ENCODE measurements at regions not wholly inside any gene's neighbourhood (a gene's known extent, or its start where the extent isn't known, plus 50 kb on each side); places are given as distances from the start of the nearest gene placed in this dataset.

GRCh38 chr3:81406318-81406717 lies 355.1 kb downstream of the GBE1 start:
- FAIRE-seq = no peak
- no peaks in the 10 kb centered on the region for H3K27me3 ChIP-seq (ENCODE audit: control insufficient read depth, insufficient read depth, low read length)
- H3K36me3 ChIP-seq (ENCODE audit: control insufficient read depth, insufficient read depth, low read length) = no peaks in the 10 kb centered on the region
- H3K4me3 ChIP-seq (ENCODE audit: low read depth, low read length) = no peak overlapping the region
- TF ChIP-seq CTCF (IDR thresholded peaks at IDR 0.05; ENCODE audit: insufficient read depth, low read length, severe bottlenecking) = no peak
- DNase-seq (ENCODE audit: low read depth) = no peak

GRCh38 chr3:81395739-81396513 lies 365.5 kb downstream of the GBE1 start:
- FAIRE-seq (no peak), DNase-seq (ENCODE audit: low read depth) (no peak)
- Histone ChIP-seq H3K4me3 (ENCODE audit: low read depth, low read length) (no peak overlapping the region), H3K27me3 (ENCODE audit: control insufficient read depth, insufficient read depth, low read length) (no peaks in the 10 kb centered on the region), H3K36me3 (ENCODE audit: control insufficient read depth, insufficient read depth, low read length) (no peaks in the 10 kb centered on the region)
- TF ChIP-seq CTCF (IDR thresholded peaks at IDR 0.05; ENCODE audit: insufficient read depth, low read length, severe bottlenecking) = no peak

- Histone ChIP-seq H3K4me3 (ENCODE audit: low read depth, low read length) (no peak overlapping the region), H3K36me3 (ENCODE audit: control insufficient read depth, insufficient read depth, low read length) (no peaks in the 10 kb centered on the region), H3K27me3 (ENCODE audit: control insufficient read depth, insufficient read depth, low read length) (no peaks in the 10 kb centered on the region)
- FAIRE-seq = no peak
- DNase-seq (ENCODE audit: low read depth) = no peak
- TF ChIP-seq CTCF (IDR thresholded peaks at IDR 0.05; ENCODE audit: insufficient read depth, low read length, severe bottlenecking) = no peak
Measured at GRCh38 chr3:81394651-81395524, 366.6 kb downstream of the GBE1 start.

- Histone ChIP-seq H3K27me3 (ENCODE audit: control insufficient read depth, insufficient read depth, low read length) (no peaks in the 10 kb centered on the region), H3K4me3 (ENCODE audit: low read depth, low read length) (no peak overlapping the region), H3K36me3 (ENCODE audit: control insufficient read depth, insufficient read depth, low read length) (no peaks in the 10 kb centered on the region)
- FAIRE-seq (no peak), DNase-seq (ENCODE audit: low read depth) (no peak)
- TF ChIP-seq CTCF (IDR thresholded peaks at IDR 0.05; ENCODE audit: insufficient read depth, low read length, severe bottlenecking) = no peak
Measured at GRCh38 chr3:81393251-81393650, 368.2 kb downstream of the GBE1 start.

- no peaks in the 10 kb centered on the region for H3K36me3 ChIP-seq (ENCODE audit: control insufficient read depth, insufficient read depth, low read length)
- H3K27me3 ChIP-seq (ENCODE audit: control insufficient read depth, insufficient read depth, low read length) = no peaks in the 10 kb centered on the region
- FAIRE-seq (no peak), DNase-seq (ENCODE audit: low read depth) (no peak)
- no peak overlapping the region for H3K4me3 ChIP-seq (ENCODE audit: low read depth, low read length)
- no peak for TF ChIP-seq CTCF (IDR thresholded peaks at IDR 0.05; ENCODE audit: insufficient read depth, low read length, severe bottlenecking)
Measured at GRCh38 chr3:81390796-81391195, 370.6 kb downstream of the GBE1 start.

Data from bronchial epithelial cell (primary cell).